ENCODE measurements at regions not wholly inside any gene's neighbourhood (a gene's known extent, or its start where the extent isn't known, plus 50 kb on each side); places are given as distances from the start of the nearest gene placed in this dataset.

DNA sequence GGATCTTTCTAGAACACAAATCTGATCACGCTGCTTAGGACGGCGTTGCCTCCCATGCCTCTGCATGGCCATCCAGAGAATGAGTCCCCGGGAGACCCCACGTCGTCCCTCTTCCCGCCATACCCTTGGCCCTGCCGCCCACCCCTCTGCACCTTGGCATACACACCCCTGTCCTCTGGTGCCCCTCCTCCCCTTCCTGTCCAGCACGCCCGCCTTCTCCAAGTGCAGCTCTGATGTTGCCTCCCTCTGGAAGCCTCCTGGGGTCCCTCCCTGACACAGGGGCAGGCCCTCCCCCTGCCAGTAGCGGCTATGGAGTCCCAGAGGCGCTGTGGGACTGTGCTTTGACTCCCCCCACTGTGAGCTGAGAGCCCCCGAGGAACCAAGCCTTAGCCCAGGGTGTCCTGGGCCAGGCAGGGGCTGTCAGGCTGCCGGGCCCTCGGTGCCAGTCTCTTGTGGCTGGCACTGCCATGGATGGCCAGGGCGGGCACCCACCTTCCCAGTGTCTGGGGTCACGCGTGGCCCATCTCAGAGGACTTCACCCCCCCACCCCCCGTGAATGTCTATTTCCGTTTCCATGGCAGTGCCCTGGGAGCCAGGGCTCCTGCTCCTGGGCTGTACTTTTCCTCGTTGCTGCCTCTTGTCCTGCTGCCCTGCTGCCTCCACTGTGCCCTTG is 70.5 kb upstream of the RNU6ATAC start:
- TF ChIP-seq, protein P1, sequence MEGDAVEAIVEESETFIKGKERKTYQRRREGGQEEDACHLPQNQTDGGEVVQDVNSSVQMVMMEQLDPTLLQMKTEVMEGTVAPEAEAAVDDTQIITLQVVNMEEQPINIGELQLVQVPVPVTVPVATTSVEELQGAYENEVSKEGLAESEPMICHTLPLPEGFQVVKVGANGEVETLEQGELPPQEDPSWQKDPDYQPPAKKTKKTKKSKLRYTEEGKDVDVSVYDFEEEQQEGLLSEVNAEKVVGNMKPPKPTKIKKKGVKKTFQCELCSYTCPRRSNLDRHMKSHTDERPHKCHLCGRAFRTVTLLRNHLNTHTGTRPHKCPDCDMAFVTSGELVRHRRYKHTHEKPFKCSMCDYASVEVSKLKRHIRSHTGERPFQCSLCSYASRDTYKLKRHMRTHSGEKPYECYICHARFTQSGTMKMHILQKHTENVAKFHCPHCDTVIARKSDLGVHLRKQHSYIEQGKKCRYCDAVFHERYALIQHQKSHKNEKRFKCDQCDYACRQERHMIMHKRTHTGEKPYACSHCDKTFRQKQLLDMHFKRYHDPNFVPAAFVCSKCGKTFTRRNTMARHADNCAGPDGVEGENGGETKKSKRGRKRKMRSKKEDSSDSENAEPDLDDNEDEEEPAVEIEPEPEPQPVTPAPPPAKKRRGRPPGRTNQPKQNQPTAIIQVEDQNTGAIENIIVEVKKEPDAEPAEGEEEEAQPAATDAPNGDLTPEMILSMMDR (IDR thresholded peaks at IDR 0.05; ENCODE audit: low read depth, low read length): no peak
- TF ChIP-seq POLR2A (IDR thresholded peaks at IDR 0.05; ENCODE audit: extremely low read depth, insufficient read length) (no peak), MYC (IDR thresholded peaks at IDR 0.05; ENCODE audit: low read depth, low read length) (no peak), MAX (IDR thresholded peaks at IDR 0.05; ENCODE audit: low read depth, low read length) (no peak)
